CD4-positive, alpha-beta T cell (primary cell): ENCODE measurements at regions not wholly inside any gene's neighbourhood (a gene's known extent, or its start where the extent isn't known, plus 50 kb on each side); places are given as distances from the start of the nearest gene placed in this dataset.

Experiments used
- ATAC-seq: fragments of 200-7000 bp; cut with Tn5 transposase; one replicate; pipeline ENCODE4 v1.10.0; 2022; ENCODE audit warnings: mild to moderate bottlenecking; ENCODE audit not compliant: poor library complexity
- CTCF ChIA-PET: fragments of 350-600 bp; sonication (Branson Sonifier 250); formaldehyde crosslinking; loops from one replicate; lab custom pipeline; 2021; ENCODE audit warnings: antibody characterized with exemption, inconsistent platforms; lab: Charles Lee
- POLR2A ChIA-PET: fragments of 350-600 bp; sonication (Branson Sonifier 250); formaldehyde crosslinking; loops from one replicate; lab custom pipeline; 2021; ENCODE audit warnings: antibody characterized with exemption, inconsistent platforms; lab: Charles Lee
- DNase-seq, 14 experiments: peaks; one replicate each; pipeline ENCODE4 v3.0.0-alpha.2; 2013 to 2020; ENCODE audit warnings: mixed read lengths in 2 of 14
- H3K27ac ChIP-seq, 2 donors: one replicate each; pipeline versions ENCODE4 v1.5.1 to v1.7.0; 2013; ENCODE audit warnings: low read length in 2 of 2, low read depth in 1 of 2, mild to moderate bottlenecking in 1 of 2
- H3K27me3 ChIP-seq, 2 experiments: 1 replicate in 1 of 2; 2 replicates in 1 of 2; pipeline versions ENCODE4 v1.6.1 to v1.7.0; 2013; ENCODE audit warnings: low read length in 2 of 2, control low read depth in 1 of 2, mild to moderate bottlenecking in 1 of 2, moderate library complexity in 1 of 2; ENCODE audit not compliant: insufficient read depth in 2 of 2, control insufficient read depth in 1 of 2
- H3K36me3 ChIP-seq: one replicate; pipeline ENCODE4 v1.6.1; 2013; ENCODE audit warnings: low read length, control low read depth; ENCODE audit not compliant: insufficient read depth
- H3K4me1 ChIP-seq: one replicate; pipeline ENCODE4 v1.6.1; 2013; ENCODE audit warnings: low read length, control low read depth; ENCODE audit not compliant: insufficient read depth
- H3K4me3 ChIP-seq: one replicate; pipeline ENCODE4 v1.5.1; 2013; ENCODE audit warnings: mild to moderate bottlenecking, low read length, moderate library complexity
- H3K9me3 ChIP-seq, 2 experiments: 1 replicate in 1 of 2; 2 replicates in 1 of 2; pipeline versions ENCODE4 v1.6.1 to v1.7.0; 2013; ENCODE audit warnings: low read length in 2 of 2, mild to moderate bottlenecking in 2 of 2, control low read depth in 1 of 2, moderate library complexity in 1 of 2; ENCODE audit not compliant: control insufficient read depth in 1 of 2, insufficient read depth in 1 of 2
- H3K27ac Mint-ChIP-seq: one replicate; pipeline ENCODE4 v1.8.0; 2020; ENCODE audit warnings: mixed read lengths
- H3K27me3 Mint-ChIP-seq: one replicate; pipeline ENCODE4 v1.8.0; 2021; ENCODE audit warnings: mixed read lengths
- H3K36me3 Mint-ChIP-seq: one replicate; pipeline ENCODE4 v1.8.0; 2021; ENCODE audit warnings: low read depth, mixed read lengths
- H3K4me1 Mint-ChIP-seq: one replicate; pipeline ENCODE4 v1.8.0; 2021; ENCODE audit warnings: low read depth, mixed read lengths
- H3K4me3 Mint-ChIP-seq: one replicate; pipeline ENCODE4 v1.8.0; 2020; ENCODE audit warnings: mild to moderate bottlenecking, mixed read lengths
- H3K9me3 Mint-ChIP-seq: one replicate; pipeline ENCODE4 v1.8.0; 2020; ENCODE audit warnings: mixed read lengths
- intact Hi-C, 2 experiments: fragments of 100-400 bp; cut with DNase I in 1 of 2; cut with micrococcal nuclease in 1 of 2; formaldehyde crosslinking; loops; one replicate each; pipeline versions ENCODE4 v1.15.1 to v1.9.0; 2023 to 2025; cut with DNase I, micrococcal nuclease
- TF ChIP-seq, protein P1 (sequence below): fragments of 200-600 bp; IDR thresholded peaks from one replicate; pipeline ENCODE4 v1.8.0; 2022; ENCODE audit warnings: antibody characterized with exemption, mild to moderate bottlenecking

DNA sequence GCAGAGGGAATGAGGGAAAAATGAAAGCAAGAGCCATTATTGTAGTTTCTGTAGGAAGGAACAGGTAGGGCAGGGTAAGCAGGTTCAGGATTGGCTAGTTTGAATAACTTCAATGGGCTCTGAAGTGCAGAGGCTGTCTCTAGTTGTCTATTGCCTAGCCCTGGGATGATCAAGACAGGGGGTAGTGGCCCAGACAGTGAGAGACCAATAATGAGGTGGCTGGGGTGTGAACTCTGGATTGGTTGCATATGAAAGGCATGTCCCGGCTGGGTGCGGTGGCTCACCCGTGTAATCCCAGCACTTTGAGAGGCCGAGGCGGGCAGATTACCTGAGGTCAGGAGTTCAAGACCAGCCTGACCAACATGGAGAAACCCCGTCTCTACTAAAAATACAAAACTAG, 67.5 kb upstream of the SLC38A11 start:
- POLR2A ChIA-PET: no interaction called here

GRCh38 chr2:165017966-165018596, 62.8 kb upstream of the SLC38A11 start:
- Histone ChIP-seq H3K27ac (no peak overlapping the region), H3K9me3 (no peaks in the 10 kb centered on the region), H3K36me3 (no peaks in the 10 kb centered on the region), H3K4me3 (no peak overlapping the region), H3K4me1 (no peaks in the 10 kb centered on the region), H3K27me3 (no peaks in the 10 kb centered on the region)
- Mint-ChIP-seq H3K9me3 (no peaks in the 10 kb centered on the region), H3K27ac (no peak overlapping the region), H3K4me3 (no peak overlapping the region), H3K4me1 (no peaks in the 10 kb centered on the region), H3K36me3 (no peaks in the 10 kb centered on the region), H3K27me3 (peaks cover 5% of the 10 kb centered on the region)
- ATAC-seq (no peak), DNase-seq (no peak)
- TF ChIP-seq, protein P1, sequence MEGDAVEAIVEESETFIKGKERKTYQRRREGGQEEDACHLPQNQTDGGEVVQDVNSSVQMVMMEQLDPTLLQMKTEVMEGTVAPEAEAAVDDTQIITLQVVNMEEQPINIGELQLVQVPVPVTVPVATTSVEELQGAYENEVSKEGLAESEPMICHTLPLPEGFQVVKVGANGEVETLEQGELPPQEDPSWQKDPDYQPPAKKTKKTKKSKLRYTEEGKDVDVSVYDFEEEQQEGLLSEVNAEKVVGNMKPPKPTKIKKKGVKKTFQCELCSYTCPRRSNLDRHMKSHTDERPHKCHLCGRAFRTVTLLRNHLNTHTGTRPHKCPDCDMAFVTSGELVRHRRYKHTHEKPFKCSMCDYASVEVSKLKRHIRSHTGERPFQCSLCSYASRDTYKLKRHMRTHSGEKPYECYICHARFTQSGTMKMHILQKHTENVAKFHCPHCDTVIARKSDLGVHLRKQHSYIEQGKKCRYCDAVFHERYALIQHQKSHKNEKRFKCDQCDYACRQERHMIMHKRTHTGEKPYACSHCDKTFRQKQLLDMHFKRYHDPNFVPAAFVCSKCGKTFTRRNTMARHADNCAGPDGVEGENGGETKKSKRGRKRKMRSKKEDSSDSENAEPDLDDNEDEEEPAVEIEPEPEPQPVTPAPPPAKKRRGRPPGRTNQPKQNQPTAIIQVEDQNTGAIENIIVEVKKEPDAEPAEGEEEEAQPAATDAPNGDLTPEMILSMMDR: no peak
- intact Hi-C loops: loop anchor here in 1 of 2 experiments (10.0 kb wide), 2 partner anchors 857 to 1107 kb away; partner anchors contain the start of gene SCN1A
- ChIA-PET CTCF (interaction anchor here (1.8 kb wide), 1 partner anchor 856 kb away, joined by 5 read pairs; no protein-coding TSS in a partner anchor), POLR2A (no interaction called here)

More for the DNA sequence above, 67.5 kb upstream of the SLC38A11 start:
- intact Hi-C loops: no loop called here
- Histone ChIP-seq H3K27me3 (no peaks in the 10 kb centered on the region), H3K36me3 (no peaks in the 10 kb centered on the region), H3K9me3 (no peaks in the 10 kb centered on the region), H3K4me1 (no peaks in the 10 kb centered on the region), H3K27ac (no peak overlapping the region), H3K4me3 (no peak overlapping the region)
- no peaks in the 10 kb centered on the region for H3K9me3 Mint-ChIP-seq
- DNase-seq (no peak), ATAC-seq (no peak)
- CTCF ChIA-PET: no interaction called here
- no peak overlapping the region for H3K4me3 Mint-ChIP-seq
- no peaks in the 10 kb centered on the region for H3K4me1 Mint-ChIP-seq
- H3K36me3 Mint-ChIP-seq: no peaks in the 10 kb centered on the region
- H3K27me3 Mint-ChIP-seq: peaks cover 5% of the 10 kb centered on the region
- TF ChIP-seq, protein P1: no peak
- no peak overlapping the region for H3K27ac Mint-ChIP-seq

GRCh38 chr2:165016772-165017411, 61.6 kb upstream of the SLC38A11 start:
- Mint-ChIP-seq H3K36me3 (no peaks in the 10 kb centered on the region), H3K4me3 (no peak overlapping the region), H3K27me3 (peaks cover 5% of the 10 kb centered on the region), H3K27ac (no peak overlapping the region), H3K9me3 (no peaks in the 10 kb centered on the region), H3K4me1 (no peaks in the 10 kb centered on the region)
- no peaks in the 10 kb centered on the region for H3K9me3 ChIP-seq
- DNase-seq: peak in 3 of 14 experiments; percentile 9 to 30 (median 18)
- TF ChIP-seq, protein P1: no peak
- no peaks in the 10 kb centered on the region for H3K4me1 ChIP-seq
- H3K4me3 ChIP-seq: no peak overlapping the region
- ChIA-PET CTCF (interaction anchor here (0.9 to 1.8 kb wide), 2 partner anchors 858 kb away, joined by 3 to 5 read pairs; no protein-coding TSS in a partner anchor), POLR2A (interaction anchor here (1.3 kb wide), 1 partner anchor 858 kb away, joined by 5 read pairs; no protein-coding TSS in a partner anchor)
- no peaks in the 10 kb centered on the region for H3K36me3 ChIP-seq
- peak; percentile 57 for ATAC-seq
- H3K27me3 ChIP-seq: no peaks in the 10 kb centered on the region
- intact Hi-C loops: loop anchor here in 1 of 2 experiments (10.0 kb wide), 2 partner anchors 858 to 1108 kb away; partner anchors contain the start of gene SCN1A
- no peak overlapping the region for H3K27ac ChIP-seq
